Testis (tissue), 2 donors: ENCODE measurements at regions not wholly inside any gene's neighbourhood (a gene's known extent, or its start where the extent isn't known, plus 50 kb on each side); places are given as distances from the start of the nearest gene placed in this dataset.

Experiments
- POLR2A ChIP-seq: fragments of 450-650 bp; IDR thresholded peaks from one replicate; pipeline ENCODE4 v1.6.1; 2017; ENCODE audit warnings: antibody characterized with exemption, mild to moderate bottlenecking, moderate library complexity
- TF ChIP-seq, protein P1 (sequence below), 3 experiments: fragments of 450-650 bp in 2 of 3; fragments of 200-600 bp in 1 of 3; sonication (generic) in 1 of 3; IDR thresholded peaks; one replicate each; pipeline ENCODE4 v1.5.1; 2016 to 2019; ENCODE audit warnings: antibody characterized with exemption in 3 of 3, mild to moderate bottlenecking in 2 of 3, moderate library complexity in 1 of 3

DNA sequence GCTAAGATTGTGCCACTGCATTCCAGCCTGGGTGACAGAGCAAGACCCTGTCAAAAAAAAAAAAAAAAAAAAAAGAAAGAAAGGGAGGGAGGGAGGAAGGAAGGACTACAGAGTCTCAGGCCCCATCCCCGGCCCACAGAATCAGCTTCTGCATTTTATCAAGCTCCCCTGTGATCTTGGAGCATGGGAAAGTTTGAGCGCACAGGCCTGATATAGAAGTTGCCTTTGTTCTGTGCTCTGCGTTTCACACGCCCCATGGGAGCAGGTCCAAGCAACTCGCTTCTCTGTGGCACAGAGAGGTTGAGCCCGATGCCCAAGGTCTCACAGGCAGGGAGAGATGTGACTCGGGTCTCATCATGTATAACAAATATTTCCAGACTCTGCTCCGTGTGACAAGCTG lies 101.8 kb downstream of the PHETA1 start:
- TF ChIP-seq, protein P1, sequence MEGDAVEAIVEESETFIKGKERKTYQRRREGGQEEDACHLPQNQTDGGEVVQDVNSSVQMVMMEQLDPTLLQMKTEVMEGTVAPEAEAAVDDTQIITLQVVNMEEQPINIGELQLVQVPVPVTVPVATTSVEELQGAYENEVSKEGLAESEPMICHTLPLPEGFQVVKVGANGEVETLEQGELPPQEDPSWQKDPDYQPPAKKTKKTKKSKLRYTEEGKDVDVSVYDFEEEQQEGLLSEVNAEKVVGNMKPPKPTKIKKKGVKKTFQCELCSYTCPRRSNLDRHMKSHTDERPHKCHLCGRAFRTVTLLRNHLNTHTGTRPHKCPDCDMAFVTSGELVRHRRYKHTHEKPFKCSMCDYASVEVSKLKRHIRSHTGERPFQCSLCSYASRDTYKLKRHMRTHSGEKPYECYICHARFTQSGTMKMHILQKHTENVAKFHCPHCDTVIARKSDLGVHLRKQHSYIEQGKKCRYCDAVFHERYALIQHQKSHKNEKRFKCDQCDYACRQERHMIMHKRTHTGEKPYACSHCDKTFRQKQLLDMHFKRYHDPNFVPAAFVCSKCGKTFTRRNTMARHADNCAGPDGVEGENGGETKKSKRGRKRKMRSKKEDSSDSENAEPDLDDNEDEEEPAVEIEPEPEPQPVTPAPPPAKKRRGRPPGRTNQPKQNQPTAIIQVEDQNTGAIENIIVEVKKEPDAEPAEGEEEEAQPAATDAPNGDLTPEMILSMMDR (IDR thresholded peaks at IDR 0.05): no peak
- no peak for TF ChIP-seq POLR2A
